Parathyroid adenoma (tissue), 2 donors: ENCODE measurements at regions not wholly inside any gene's neighbourhood (a gene's known extent, or its start where the extent isn't known, plus 50 kb on each side); places are given as distances from the start of the nearest gene placed in this dataset.

Source experiments
- H2AFZ ChIP-seq: fragments of 300-600 bp; sonication (generic); one replicate; pipeline ENCODE4 v1.7.0; 2017; ENCODE audit warnings: antibody characterized with exemption, mild to moderate bottlenecking
- H3K27ac ChIP-seq: fragments of 300-600 bp; sonication (generic); one replicate; pipeline ENCODE4 v1.7.0; 2017
- H3K27me3 ChIP-seq: fragments of 300-600 bp; sonication (generic); one replicate; pipeline ENCODE4 v1.7.0; 2017; ENCODE audit warnings: low read length; ENCODE audit not compliant: control insufficient read depth, insufficient read depth
- H3K36me3 ChIP-seq: fragments of 300-600 bp; sonication (generic); one replicate; pipeline ENCODE4 v1.7.0; 2017; ENCODE audit warnings: low read length; ENCODE audit not compliant: control insufficient read depth, insufficient read depth
- H3K4me1 ChIP-seq: fragments of 300-600 bp; sonication (generic); one replicate; pipeline ENCODE4 v1.7.0; 2017; ENCODE audit warnings: control low read depth
- H3K4me2 ChIP-seq: fragments of 300-600 bp; sonication (generic); one replicate; pipeline ENCODE4 v1.7.0; 2017; ENCODE audit warnings: low read length
- H3K4me3 ChIP-seq: fragments of 300-600 bp; sonication (generic); one replicate; pipeline ENCODE4 v1.7.0; 2017; ENCODE audit warnings: low read depth, low read length
- H3K79me2 ChIP-seq: fragments of 300-600 bp; sonication (generic); one replicate; pipeline ENCODE4 v1.7.0; 2017; ENCODE audit warnings: control low read depth
- H3K9ac ChIP-seq: fragments of 300-600 bp; sonication (generic); one replicate; pipeline ENCODE4 v1.7.0; 2017; ENCODE audit warnings: mild to moderate bottlenecking
- H3K9me3 ChIP-seq: fragments of 300-600 bp; sonication (generic); one replicate; pipeline ENCODE4 v1.7.0; 2017; ENCODE audit warnings: low read length; ENCODE audit not compliant: control insufficient read depth
- CTCF ChIP-seq: fragments of 300-600 bp; sonication (generic); IDR thresholded peaks from one replicate; pipeline ENCODE4 v1.7.0; 2017; ENCODE audit warnings: antibody characterized with exemption, mild to moderate bottlenecking
- donor health status: primary hyperparathyroidism.

GRCh38 chr5:65084795-65085515 lies 316.2 kb downstream of the CWC27 start:
- Histone ChIP-seq H2AFZ (no peak overlapping the region), H3K27ac (no peak overlapping the region), H3K4me2 (no peak overlapping the region), H3K4me3 (no peak overlapping the region), H3K36me3 (no peaks in the 10 kb centered on the region), H3K4me1 (no peaks in the 10 kb centered on the region), H3K9me3 (no peaks in the 10 kb centered on the region), H3K79me2 (no peaks in the 10 kb centered on the region), H3K27me3 (no peaks in the 10 kb centered on the region), H3K9ac (no peak overlapping the region)
- TF ChIP-seq CTCF: no peak

GRCh38 chr5:65085516-65085850 lies 316.8 kb downstream of the CWC27 start:
- no peaks in the 10 kb centered on the region for H3K36me3 ChIP-seq
- H3K79me2 ChIP-seq: no peaks in the 10 kb centered on the region
- H3K27me3 ChIP-seq: no peaks in the 10 kb centered on the region
- H3K27ac ChIP-seq: no peak overlapping the region
- no peak overlapping the region for H3K9ac ChIP-seq
- no peak overlapping the region for H2AFZ ChIP-seq
- no peaks in the 10 kb centered on the region for H3K9me3 ChIP-seq
- no peaks in the 10 kb centered on the region for H3K4me1 ChIP-seq
- H3K4me2 ChIP-seq: no peak overlapping the region
- H3K4me3 ChIP-seq: no peak overlapping the region
- no peak for TF ChIP-seq CTCF

- H3K4me2 ChIP-seq: no peak overlapping the region
- H3K27me3 ChIP-seq: no peaks in the 10 kb centered on the region
- H3K4me1 ChIP-seq: no peaks in the 10 kb centered on the region
- H3K27ac ChIP-seq: no peak overlapping the region
- no peaks in the 10 kb centered on the region for H3K79me2 ChIP-seq
- no peak overlapping the region for H3K9ac ChIP-seq
- no peaks in the 10 kb centered on the region for H3K36me3 ChIP-seq
- no peak for TF ChIP-seq CTCF
- H3K4me3 ChIP-seq: no peak overlapping the region
- no peaks in the 10 kb centered on the region for H3K9me3 ChIP-seq
- H2AFZ ChIP-seq: no peak overlapping the region
These were observed 317.6 kb downstream of the CWC27 start for GRCh38 chr5:65086234-65086890.

GRCh38 chr5:65087154-65087553 lies 318.4 kb downstream of the CWC27 start:
- Histone ChIP-seq H3K4me3 (no peak overlapping the region), H3K36me3 (no peaks in the 10 kb centered on the region), H3K9me3 (no peaks in the 10 kb centered on the region), H3K27me3 (no peaks in the 10 kb centered on the region), H3K4me1 (no peaks in the 10 kb centered on the region), H3K9ac (no peak overlapping the region), H2AFZ (no peak overlapping the region), H3K4me2 (no peak overlapping the region), H3K79me2 (no peaks in the 10 kb centered on the region), H3K27ac (no peak overlapping the region)
- TF ChIP-seq CTCF: no peak

GRCh38 chr5:65094279-65094678 lies 325.5 kb downstream of the CWC27 start:
- no peak overlapping the region for H3K27ac ChIP-seq
- no peak for TF ChIP-seq CTCF
- H3K36me3 ChIP-seq: no peaks in the 10 kb centered on the region
- no peaks in the 10 kb centered on the region for H3K79me2 ChIP-seq
- H3K9me3 ChIP-seq: no peaks in the 10 kb centered on the region
- no peaks in the 10 kb centered on the region for H3K4me1 ChIP-seq
- no peak overlapping the region for H3K4me2 ChIP-seq
- H2AFZ ChIP-seq: no peak overlapping the region
- no peak overlapping the region for H3K4me3 ChIP-seq
- no peaks in the 10 kb centered on the region for H3K27me3 ChIP-seq
- H3K9ac ChIP-seq: no peak overlapping the region
